Endothelial cell of umbilical vein (primary cell): ENCODE measurements at regions not wholly inside any gene's neighbourhood (a gene's known extent, or its start where the extent isn't known, plus 50 kb on each side); places are given as distances from the start of the nearest gene placed in this dataset.

Experiments
- CTCF ChIP-seq, 2 donors: IDR thresholded peaks; 1 replicate in 1 of 2; 2 replicates in 1 of 2; pipeline ENCODE4 v1.5.1; 2011; ENCODE audit warnings: low read length in 2 of 2, mild to moderate bottlenecking in 2 of 2, moderate library complexity in 2 of 2, control low read depth in 1 of 2, inconsistent platforms in 1 of 2, low read depth in 1 of 2; ENCODE audit not compliant: insufficient read depth in 1 of 2; ENCODE audit errors: extremely low read depth in 1 of 2
- EZH2 ChIP-seq: IDR thresholded peaks from 2 replicates; pipeline ENCODE4 v1.6.1; 2012; ENCODE audit warnings: borderline replicate concordance, low read depth, mild to moderate bottlenecking, moderate library complexity, low read length, inconsistent platforms; ENCODE audit not compliant: severe bottlenecking
- FOS ChIP-seq: IDR thresholded peaks from 2 replicates; pipeline ENCODE4 v1.6.1; 2011; ENCODE audit warnings: mild to moderate bottlenecking, low read length, moderate library complexity, borderline replicate concordance; ENCODE audit not compliant: insufficient read depth
- GATA2 ChIP-seq: IDR thresholded peaks from 2 replicates; pipeline ENCODE4 v1.7.0; 2011; ENCODE audit warnings: low read depth, mild to moderate bottlenecking, moderate library complexity, mixed read lengths, low read length; ENCODE audit not compliant: insufficient read length, insufficient read depth
- JUN ChIP-seq: IDR thresholded peaks from 2 replicates; pipeline ENCODE4 v1.6.1; 2011; ENCODE audit warnings: borderline replicate concordance, low read depth; ENCODE audit not compliant: insufficient read length, insufficient read depth
- MAX ChIP-seq: IDR thresholded peaks from 2 replicates; pipeline ENCODE4 v1.6.1; 2011; ENCODE audit not compliant: insufficient read depth, insufficient read length
- MYC ChIP-seq: IDR thresholded peaks from one replicate; pipeline ENCODE4 v1.6.1; 2011; ENCODE audit warnings: mild to moderate bottlenecking, low read depth, low read length
- POLR2A ChIP-seq: IDR thresholded peaks from 2 replicates; pipeline ENCODE4 v1.6.1; 2012; ENCODE audit warnings: low read depth, mild to moderate bottlenecking, control low read depth, low read length
- POLR2AphosphoS5 ChIP-seq: IDR thresholded peaks from 2 replicates; pipeline ENCODE4 v1.6.1; 2012; ENCODE audit warnings: low read depth, mild to moderate bottlenecking, control low read depth, low read length, moderate library complexity; ENCODE audit not compliant: insufficient read depth

GRCh38 chr6:126797981-126798380 is 320.5 kb upstream of the RSPO3 start:
- TF ChIP-seq POLR2A (no peak), CTCF (IDR thresholded peaks at IDR 0.05; ENCODE audit: extremely low read depth in 1 of 2, insufficient read depth in 1 of 2, low read depth in 1 of 2, low read length in 2 of 2) (no peak), EZH2 (no peak), MYC (no peak), POLR2AphosphoS5 (no peak), JUN (no peak), MAX (no peak), FOS (no peak), GATA2 (no peak)
